Esophagus muscularis mucosa (tissue), 3 donors: ENCODE measurements at regions not wholly inside any gene's neighbourhood (a gene's known extent, or its start where the extent isn't known, plus 50 kb on each side); places are given as distances from the start of the nearest gene placed in this dataset.

Source experiments
- POLR2AphosphoS5 ChIP-seq, 2 donors: sonication (generic); formaldehyde crosslinking; IDR thresholded peaks; one replicate each; pipeline ENCODE4 v1.6.1; 2017; ENCODE audit warnings: antibody characterized with exemption in 2 of 2
- TF ChIP-seq, protein P1 (sequence below), 3 experiments: fragments of 200-600 bp in 2 of 3; fragments of 450-650 bp in 1 of 3; sonication (generic) in 2 of 3; IDR thresholded peaks; one replicate each; pipeline ENCODE4 v1.5.1; 2017 to 2019; ENCODE audit warnings: antibody characterized with exemption in 3 of 3, mild to moderate bottlenecking in 2 of 3, moderate library complexity in 1 of 3

DNA sequence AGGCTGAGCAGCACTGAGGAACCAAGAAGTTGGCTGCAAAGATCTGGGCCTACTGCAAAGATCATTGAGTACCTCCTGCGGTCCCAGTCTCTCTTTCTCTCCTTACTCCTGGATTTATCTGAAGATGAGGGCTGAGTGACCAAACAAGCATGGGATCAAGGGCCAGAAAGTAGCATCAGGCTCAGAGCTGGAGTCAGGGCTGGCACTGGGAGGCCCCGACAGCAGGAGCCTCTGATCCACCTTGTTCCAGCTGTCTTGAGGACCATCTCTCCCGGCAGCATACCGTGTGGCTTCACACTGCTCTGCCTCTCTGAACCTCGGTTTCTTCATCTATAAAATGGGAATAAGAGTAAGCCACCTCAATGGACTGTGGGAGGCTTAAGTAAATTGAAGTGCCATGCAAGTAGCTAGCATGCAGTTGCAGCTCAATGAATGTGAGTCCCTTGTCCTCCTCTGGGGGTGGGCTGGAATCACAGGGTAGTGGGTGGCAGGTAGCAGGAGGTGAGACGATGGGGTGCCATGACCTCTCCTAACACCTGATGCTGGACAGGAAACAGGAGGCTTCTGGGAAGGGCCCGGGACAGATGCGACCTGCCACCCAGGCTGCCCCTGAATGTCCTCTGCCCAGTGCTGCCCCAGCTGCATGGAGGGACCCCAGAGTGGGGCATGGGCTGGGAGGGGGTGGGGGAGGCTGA is 52.5 kb upstream of the PRDM11 start:
- TF ChIP-seq, protein P1, sequence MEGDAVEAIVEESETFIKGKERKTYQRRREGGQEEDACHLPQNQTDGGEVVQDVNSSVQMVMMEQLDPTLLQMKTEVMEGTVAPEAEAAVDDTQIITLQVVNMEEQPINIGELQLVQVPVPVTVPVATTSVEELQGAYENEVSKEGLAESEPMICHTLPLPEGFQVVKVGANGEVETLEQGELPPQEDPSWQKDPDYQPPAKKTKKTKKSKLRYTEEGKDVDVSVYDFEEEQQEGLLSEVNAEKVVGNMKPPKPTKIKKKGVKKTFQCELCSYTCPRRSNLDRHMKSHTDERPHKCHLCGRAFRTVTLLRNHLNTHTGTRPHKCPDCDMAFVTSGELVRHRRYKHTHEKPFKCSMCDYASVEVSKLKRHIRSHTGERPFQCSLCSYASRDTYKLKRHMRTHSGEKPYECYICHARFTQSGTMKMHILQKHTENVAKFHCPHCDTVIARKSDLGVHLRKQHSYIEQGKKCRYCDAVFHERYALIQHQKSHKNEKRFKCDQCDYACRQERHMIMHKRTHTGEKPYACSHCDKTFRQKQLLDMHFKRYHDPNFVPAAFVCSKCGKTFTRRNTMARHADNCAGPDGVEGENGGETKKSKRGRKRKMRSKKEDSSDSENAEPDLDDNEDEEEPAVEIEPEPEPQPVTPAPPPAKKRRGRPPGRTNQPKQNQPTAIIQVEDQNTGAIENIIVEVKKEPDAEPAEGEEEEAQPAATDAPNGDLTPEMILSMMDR (IDR thresholded peaks at IDR 0.05), result no peak
- no peak for TF ChIP-seq POLR2AphosphoS5 (IDR thresholded peaks at IDR 0.05)
